T-cell (primary cell): ENCODE measurements at regions not wholly inside any gene's neighbourhood (a gene's known extent, or its start where the extent isn't known, plus 50 kb on each side); places are given as distances from the start of the nearest gene placed in this dataset.

Experiments
- ATAC-seq, 4 experiments: fragments of 200-7000 bp in 3 of 4; fragments of 150-1000 bp in 1 of 4; cut with Tn5 transposase; replicated peaks in 1 of 4; 1 replicate in 3 of 4; 2 replicates in 1 of 4; pipeline ENCODE4 v1.10.0; 2021; ENCODE audit warnings: moderate library complexity in 3 of 4, mild to moderate bottlenecking in 2 of 4, moderate number of reproducible peaks in 1 of 4
- CTCF ChIA-PET, 2 donors: fragments of 300-600 bp; sonication (Branson Sonifier 250); formaldehyde crosslinking; loops; one replicate each; lab custom pipeline; 2022; ENCODE audit warnings: antibody characterized with exemption in 2 of 2; lab: Charles Lee
- POLR2A ChIA-PET, 2 donors: fragments of 300-600 bp; sonication (Branson Sonifier 250); formaldehyde crosslinking; loops; one replicate each; lab custom pipeline; 2022; ENCODE audit warnings: antibody characterized with exemption in 2 of 2; lab: Charles Lee
- DNase-seq, 35 experiments: peaks; one replicate each; pipeline versions ENCODE4 v3.0.0 to v3.0.0-alpha.2; 2013 to 2023
- H3K27ac ChIP-seq: one replicate; pipeline ENCODE4 v1.5.1; 2013; ENCODE audit warnings: low read length
- H3K27me3 ChIP-seq, 2 experiments: replicated peaks in 1 of 2; 1 replicate in 1 of 2; 2 replicates in 1 of 2; pipeline versions ENCODE4 v1.6.1 to v1.7.0; 2013; ENCODE audit warnings: low read length in 1 of 2, mixed read lengths in 1 of 2; ENCODE audit not compliant: control insufficient read depth in 2 of 2, insufficient read depth in 2 of 2; ENCODE audit errors: extremely low read depth in 1 of 2
- H3K36me3 ChIP-seq, 2 donors: 1 replicate in 1 of 2; 2 replicates in 1 of 2; pipeline versions ENCODE4 v1.6.1 to v1.7.0; 2013; ENCODE audit warnings: low read length in 1 of 2; ENCODE audit not compliant: control insufficient read depth in 2 of 2, insufficient read depth in 1 of 2; ENCODE audit errors: extremely low read depth in 1 of 2
- H3K4me1 ChIP-seq, 2 experiments: 1 replicate in 1 of 2; 2 replicates in 1 of 2; pipeline versions ENCODE4 v1.6.1 to v1.7.0; 2013; ENCODE audit warnings: low read length in 2 of 2, mixed read lengths in 1 of 2; ENCODE audit not compliant: insufficient read depth in 2 of 2, control insufficient read depth in 1 of 2; ENCODE audit errors: extremely low read depth in 1 of 2
- H3K4me3 ChIP-seq, 2 donors: 1 replicate in 1 of 2; 2 replicates in 1 of 2; pipeline versions ENCODE4 v1.5.1 to v1.7.0; 2013; ENCODE audit warnings: mild to moderate bottlenecking in 2 of 2, low read length in 1 of 2, moderate library complexity in 1 of 2; ENCODE audit not compliant: control insufficient read depth in 1 of 2; ENCODE audit errors: extremely low read depth in 1 of 2
- H3K9me3 ChIP-seq: 2 replicates; pipeline ENCODE4 v1.7.0; 2013
- H3K27ac Mint-ChIP-seq, 2 donors: one replicate each; pipeline ENCODE4 v1.8.0; 2020 to 2021; ENCODE audit warnings: mild to moderate bottlenecking in 2 of 2, mixed read lengths in 2 of 2
- H3K27me3 Mint-ChIP-seq, 2 donors: one replicate each; pipeline ENCODE4 v1.8.0; 2021 to 2022; ENCODE audit warnings: mixed read lengths in 2 of 2
- H3K36me3 Mint-ChIP-seq: one replicate; pipeline ENCODE4 v1.8.0; 2021; ENCODE audit warnings: mixed read lengths
- H3K4me1 Mint-ChIP-seq, 3 donors: one replicate each; pipeline ENCODE4 v1.8.0; 2020 to 2022; ENCODE audit warnings: mixed read lengths in 3 of 3, mild to moderate bottlenecking in 1 of 3
- H3K4me3 Mint-ChIP-seq, 3 donors: one replicate each; pipeline ENCODE4 v1.8.0; 2020 to 2022; ENCODE audit warnings: mild to moderate bottlenecking in 3 of 3, mixed read lengths in 3 of 3, moderate library complexity in 3 of 3
- H3K9me3 Mint-ChIP-seq, 3 donors: one replicate each; pipeline ENCODE4 v1.8.0; 2020 to 2022; ENCODE audit warnings: mixed read lengths in 3 of 3
- whole genome bisulfite sequencing: methylation state at CpG from one replicate; pipeline ENCODE4 v1.1.5; 2013; ENCODE audit warnings: missing lambda C conversion rate; ENCODE audit not compliant: insufficient coverage; 5-methylcytosine and 5-hydroxymethylcytosine counted together

DNA sequence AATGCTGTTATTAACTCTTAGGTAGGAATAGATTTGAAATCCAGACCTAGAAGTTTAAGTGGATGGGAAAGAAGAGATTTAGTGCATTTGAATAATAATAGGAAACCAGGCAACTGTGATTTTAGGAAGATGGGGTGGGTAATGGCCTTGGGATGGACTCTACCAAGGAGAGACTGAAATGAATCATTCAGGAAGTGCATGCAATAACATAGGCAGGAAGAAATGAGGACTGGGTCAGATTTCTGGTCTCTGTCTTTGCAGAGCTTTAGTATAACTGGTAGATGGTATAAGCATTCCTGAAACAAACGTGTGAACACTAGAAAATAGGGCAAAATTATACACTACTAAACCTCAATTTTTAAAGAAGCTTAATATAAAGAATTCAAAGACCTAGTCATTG, 274.4 kb upstream of the CLINT1 start:
- no peak for ATAC-seq
- Mint-ChIP-seq H3K36me3 (no peaks in the 10 kb centered on the region), H3K9me3 (no peaks in the 10 kb centered on the region), H3K4me1 (no peaks in the 10 kb centered on the region), H3K4me3 (no peak overlapping the region), H3K27me3 (peaks cover 0 to 3% of the 10 kb centered on the region in 2 donors), H3K27ac (no peak overlapping the region)
- H3K27me3 ChIP-seq: peaks cover 0 to 3% of the 10 kb centered on the region in 2 experiments
- ChIA-PET CTCF (interaction anchor here in 1 of 2 donors (0.6 kb wide), 1 partner anchor 276 kb away, joined by 4 read pairs; no protein-coding TSS in a partner anchor), POLR2A (no interaction called here)
- no CpG with 5 or more reads among the region's 1 CpG for WGBS
- H3K4me3 ChIP-seq: no peak overlapping the region
- no peaks in the 10 kb centered on the region for H3K36me3 ChIP-seq
- no peaks in the 10 kb centered on the region for H3K4me1 ChIP-seq
- no peaks in the 10 kb centered on the region for H3K9me3 ChIP-seq
- no peak for DNase-seq
- H3K27ac ChIP-seq: no peak overlapping the region

DNA sequence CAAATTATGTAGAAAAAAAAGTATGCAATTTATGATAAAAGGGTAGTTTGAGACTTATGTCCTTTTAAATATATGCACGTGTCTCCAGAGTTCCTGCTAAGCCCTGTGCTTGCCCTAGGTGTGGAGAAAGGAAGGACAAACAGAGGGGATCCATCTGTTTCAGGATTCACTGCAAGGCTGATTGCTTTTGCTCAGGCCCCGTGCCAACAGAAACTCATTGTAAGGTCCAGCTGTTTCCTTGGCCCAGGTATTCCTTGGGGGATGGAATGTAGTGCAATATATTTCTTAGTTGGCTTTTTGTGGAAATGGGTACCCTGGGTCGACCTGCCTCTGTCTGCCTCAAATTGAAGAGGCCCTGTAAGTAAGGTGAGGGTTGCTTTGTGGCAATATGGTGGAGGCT, 268.6 kb upstream of the CLINT1 start:
- Mint-ChIP-seq H3K9me3 (no peaks in the 10 kb centered on the region), H3K27me3 (peaks cover 7 to 14% of the 10 kb centered on the region in 2 donors), H3K4me3 (no peak overlapping the region), H3K27ac (no peak overlapping the region), H3K4me1 (no peaks in the 10 kb centered on the region), H3K36me3 (no peaks in the 10 kb centered on the region)
- Histone ChIP-seq H3K27me3 (peaks cover 0 to 3% of the 10 kb centered on the region in 2 experiments), H3K4me3 (no peak overlapping the region), H3K9me3 (no peaks in the 10 kb centered on the region), H3K27ac (no peak overlapping the region), H3K36me3 (no peaks in the 10 kb centered on the region), H3K4me1 (no peaks in the 10 kb centered on the region)
- 62% methylated on average over 3 of the region's 3 CpGs for WGBS
- ChIA-PET CTCF (interaction anchor here in 1 of 2 donors (0.7 kb wide), 1 partner anchor 13 kb away, joined by 3 read pairs; no protein-coding TSS in a partner anchor), POLR2A (no interaction called here)
- DNase-seq (no peak), ATAC-seq (no peak)

DNA sequence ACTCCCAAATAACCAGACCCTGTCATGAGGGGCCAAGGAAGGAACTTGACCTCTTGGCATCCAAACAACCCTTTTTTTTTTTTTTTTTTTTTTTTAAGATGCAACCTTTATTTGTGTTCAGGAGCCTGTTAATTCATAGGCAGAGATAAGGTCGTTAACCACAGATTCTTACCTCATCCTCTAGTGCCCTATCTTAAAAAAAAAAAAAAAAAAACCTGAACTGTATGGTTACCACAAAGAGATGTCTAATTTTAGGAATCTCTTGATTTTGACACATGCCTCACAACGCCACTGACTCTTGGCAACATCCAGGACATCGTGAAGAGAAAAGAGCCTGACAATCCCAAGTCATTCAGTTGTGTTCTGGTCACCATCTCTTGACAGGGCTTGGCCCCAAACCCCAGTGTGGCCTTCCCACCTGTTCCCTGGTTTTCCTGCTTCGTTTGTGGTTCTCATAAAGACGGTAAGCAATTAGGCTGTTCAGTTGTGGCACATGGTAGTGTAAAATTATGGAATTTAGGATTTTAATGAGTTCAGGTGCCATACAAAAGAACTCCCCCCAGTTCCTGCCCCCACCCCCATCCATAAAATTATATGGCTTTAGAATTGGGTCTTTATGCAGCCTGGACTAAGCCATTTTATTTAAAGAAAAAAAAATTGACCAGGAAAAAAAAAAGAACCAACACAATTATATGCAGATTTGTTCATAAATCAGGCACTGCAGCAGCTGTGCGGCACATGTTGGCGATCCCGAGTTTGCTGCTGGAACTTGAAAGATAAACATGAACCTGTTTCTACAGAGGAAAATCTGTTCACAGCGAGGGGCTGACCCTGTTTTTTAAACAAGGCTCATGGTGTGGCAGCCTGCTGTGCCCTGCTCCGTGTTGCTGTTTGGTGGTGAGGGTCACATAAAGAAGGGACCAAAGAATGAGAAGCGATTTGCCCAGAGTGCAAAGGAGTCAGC, 267.8 kb upstream of the CLINT1 start:
- Histone ChIP-seq H3K27ac (no peak overlapping the region), H3K4me3 (no peak overlapping the region), H3K27me3 (no peaks in the 10 kb centered on the region), H3K4me1 (no peaks in the 10 kb centered on the region), H3K36me3 (no peaks in the 10 kb centered on the region), H3K9me3 (no peaks in the 10 kb centered on the region)
- ATAC-seq: no peak
- no peaks in the 10 kb centered on the region for H3K9me3 Mint-ChIP-seq
- no peak for DNase-seq
- no peaks in the 10 kb centered on the region for H3K4me1 Mint-ChIP-seq
- ChIA-PET CTCF (no interaction called here), POLR2A (no interaction called here)
- H3K27me3 Mint-ChIP-seq: peaks cover 7 to 14% of the 10 kb centered on the region in 2 donors
- no peak overlapping the region for H3K4me3 Mint-ChIP-seq
- WGBS: 35% methylated on average over 3 of the region's 11 CpGs
- H3K36me3 Mint-ChIP-seq: no peaks in the 10 kb centered on the region
- no peak overlapping the region for H3K27ac Mint-ChIP-seq

DNA sequence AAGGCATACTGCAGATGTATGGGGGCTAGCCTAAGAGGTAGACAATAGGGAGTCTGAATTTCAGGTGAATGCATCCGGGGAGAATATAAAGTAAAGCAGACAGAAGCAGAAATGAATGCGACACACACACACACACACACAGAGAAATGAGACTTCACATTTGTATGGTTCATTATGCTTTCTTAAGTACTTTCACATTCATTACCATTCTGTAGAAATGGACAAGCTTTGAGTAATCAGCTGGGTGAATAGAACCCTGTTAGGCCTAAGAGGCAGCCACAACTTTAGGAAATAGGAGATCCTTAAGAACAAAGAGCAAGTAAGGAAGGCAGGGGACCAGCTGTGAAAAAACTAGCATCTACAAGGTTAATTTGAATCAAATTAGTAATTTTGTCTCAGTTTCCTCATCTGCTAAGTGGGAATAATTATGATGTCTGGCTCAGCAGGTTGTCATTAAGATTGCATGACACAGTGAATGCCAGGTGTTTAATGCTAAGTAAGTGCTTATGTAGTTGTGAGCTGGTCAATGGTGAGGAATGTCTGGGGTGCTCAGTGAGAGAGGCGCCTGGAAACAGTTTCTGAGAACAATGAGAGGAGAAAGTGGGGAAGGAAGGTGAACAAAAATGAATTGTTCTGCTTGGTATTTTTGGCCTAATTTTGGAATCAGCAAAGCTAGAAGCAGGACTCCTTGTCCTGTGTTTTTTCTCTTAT, 265.8 kb upstream of the CLINT1 start:
- no peak for DNase-seq
- Mint-ChIP-seq H3K4me1 (no peaks in the 10 kb centered on the region), H3K27me3 (peaks cover 7 to 18% of the 10 kb centered on the region in 2 donors), H3K36me3 (no peaks in the 10 kb centered on the region), H3K4me3 (no peak overlapping the region), H3K27ac (no peak overlapping the region), H3K9me3 (no peaks in the 10 kb centered on the region)
- no peak overlapping the region for H3K27ac ChIP-seq
- no peaks in the 10 kb centered on the region for H3K4me1 ChIP-seq
- POLR2A ChIA-PET: no interaction called here
- no peak overlapping the region for H3K4me3 ChIP-seq
- CTCF ChIA-PET: no interaction called here
- H3K36me3 ChIP-seq: no peaks in the 10 kb centered on the region
- H3K27me3 ChIP-seq: no peaks in the 10 kb centered on the region
- no peak for ATAC-seq
- no CpG with 5 or more reads among the region's 3 CpGs for WGBS
- H3K9me3 ChIP-seq: no peaks in the 10 kb centered on the region

GRCh38 chr5:158123595-158123994, 264.6 kb upstream of the CLINT1 start:
- no peak overlapping the region for H3K27ac ChIP-seq
- Mint-ChIP-seq H3K27me3 (peaks cover 12 to 21% of the 10 kb centered on the region in 2 donors), H3K9me3 (no peaks in the 10 kb centered on the region), H3K27ac (no peak overlapping the region), H3K4me3 (no peak overlapping the region), H3K36me3 (no peaks in the 10 kb centered on the region), H3K4me1 (no peaks in the 10 kb centered on the region)
- H3K9me3 ChIP-seq: no peaks in the 10 kb centered on the region
- DNase-seq (no peak), ATAC-seq (no peak)
- no peak overlapping the region for H3K4me3 ChIP-seq
- H3K36me3 ChIP-seq: no peaks in the 10 kb centered on the region
- no peaks in the 10 kb centered on the region for H3K4me1 ChIP-seq
- no CpG with 5 or more reads among the region's 3 CpGs for WGBS
- CTCF ChIA-PET: no interaction called here
- POLR2A ChIA-PET: no interaction called here
- H3K27me3 ChIP-seq: peaks cover 0 to 3% of the 10 kb centered on the region in 2 experiments

- Histone ChIP-seq H3K4me3 (no peak overlapping the region), H3K27ac (no peak overlapping the region), H3K27me3 (peaks cover 0 to 3% of the 10 kb centered on the region in 2 experiments), H3K9me3 (no peaks in the 10 kb centered on the region), H3K36me3 (no peaks in the 10 kb centered on the region), H3K4me1 (no peaks in the 10 kb centered on the region)
- H3K9me3 Mint-ChIP-seq: no peaks in the 10 kb centered on the region
- H3K4me1 Mint-ChIP-seq: no peaks in the 10 kb centered on the region
- POLR2A ChIA-PET: no interaction called here
- H3K27ac Mint-ChIP-seq: no peak overlapping the region
- DNase-seq (no peak), ATAC-seq (no peak)
- CTCF ChIA-PET: no interaction called here
- no peak overlapping the region for H3K4me3 Mint-ChIP-seq
- no peaks in the 10 kb centered on the region for H3K36me3 Mint-ChIP-seq
- H3K27me3 Mint-ChIP-seq: peaks cover 17 to 29% of the 10 kb centered on the region in 2 donors
- WGBS: no CpG with 5 or more reads among the region's 1 CpG
Measured at GRCh38 chr5:158121678-158122077, 262.7 kb upstream of the CLINT1 start.
